ENCODE measurements at regions not wholly inside any gene's neighbourhood (a gene's known extent, or its start where the extent isn't known, plus 50 kb on each side); places are given as distances from the start of the nearest gene placed in this dataset.

DNA sequence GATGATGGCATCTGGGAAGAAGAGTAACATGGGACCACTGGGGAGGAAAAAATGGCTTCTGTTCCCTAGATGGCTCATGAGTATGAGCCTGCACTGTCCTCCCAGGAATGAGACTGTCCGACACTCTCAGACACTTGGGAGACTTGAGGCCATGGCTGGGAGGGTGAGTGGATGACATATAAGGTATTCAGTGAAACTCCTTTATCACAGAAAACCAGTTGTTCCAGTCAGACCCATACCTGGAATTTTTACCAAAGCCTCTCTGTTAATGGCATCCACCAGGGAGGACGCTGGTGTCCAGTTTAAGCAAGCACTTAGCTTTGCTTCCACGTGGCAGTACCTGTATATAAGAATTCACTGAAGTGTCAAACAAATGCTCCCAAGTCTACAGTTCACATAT, 116.7 kb upstream of the C10orf90 start:
- Histone ChIP-seq H3K36me3 (ENCODE audit: control insufficient read depth, insufficient read depth, low read length) (no peaks in the 10 kb centered on the region), H3K79me1 (ENCODE audit: low read depth in 1 of 2, low read length in 2 of 2) (no peaks in the 10 kb centered on the region), H3K18ac (ENCODE audit: low read depth, low read length) (no peak overlapping the region), H3K4me2 (ENCODE audit: low read depth, low read length) (no peak overlapping the region), H4K5ac (ENCODE audit: low read depth, low read length) (no peak overlapping the region), H3K9ac (ENCODE audit: low read depth, low read length) (no peak overlapping the region), H3K14ac (replicated peaks; ENCODE audit: low read depth, low read length) (no peak overlapping the region), H4K20me1 (ENCODE audit: insufficient read depth, low read length) (no peaks in the 10 kb centered on the region), H4K91ac (ENCODE audit: insufficient read depth, low read depth, low read length) (no peak overlapping the region), H3K56ac (ENCODE audit: extremely low read depth, insufficient read depth, low read length) (no peak overlapping the region), H3K27me3 (ENCODE audit: control insufficient read depth, insufficient read depth, low read length) (no peaks in the 10 kb centered on the region), H2BK20ac (ENCODE audit: low read depth, low read length) (no peak overlapping the region), H4K8ac (ENCODE audit: low read depth in 2 of 2, low read length in 2 of 2) (no peak overlapping the region), H3K4ac (ENCODE audit: low read depth, low read length) (no peak overlapping the region), H2AK9ac (replicated peaks; ENCODE audit: low read depth, low read length, poor library complexity) (no peak overlapping the region), H3K23ac (ENCODE audit: low read depth, low read length) (no peak overlapping the region), H3K9me3 (ENCODE audit: control insufficient read depth, insufficient read depth, low read length) (no peaks in the 10 kb centered on the region), H2BK120ac (ENCODE audit: low read depth, low read length) (no peak overlapping the region), H2BK15ac (ENCODE audit: low read depth, low read length) (no peak overlapping the region), H2AK5ac (ENCODE audit: low read depth, low read length) (no peak overlapping the region), H3K27ac (ENCODE audit: insufficient read depth, low read length) (no peak overlapping the region), H2BK5ac (ENCODE audit: low read depth, low read length, poor library complexity, severe bottlenecking) (no peak overlapping the region), H3K4me1 (ENCODE audit: control insufficient read depth, insufficient read depth, low read length) (no peaks in the 10 kb centered on the region), H3K4me3 (ENCODE audit: insufficient read depth, low read depth, low read length) (no peak overlapping the region), H2AFZ (replicated peaks; ENCODE audit: low read length, poor library complexity) (no peak overlapping the region), H3K9me1 (ENCODE audit: insufficient read depth, low read length) (no peaks in the 10 kb centered on the region)
- BruUV-seq (replicated peaks): no TSS peak
- intact Hi-C loops (cut with micrococcal nuclease): no loop called here
- dilution Hi-C loops (cut with HindIII; ENCODE audit: low sequenced_read_pairs, unreplicated experiment): no loop called here
- DNase-seq: no peak
- ChIA-PET CTCF (no interaction called here), POLR2A (ENCODE audit: unreplicated experiment) (no interaction called here)
- TF ChIP-seq MAZ (IDR thresholded peaks at IDR 0.05; ENCODE audit: borderline replicate concordance, low read depth, low read length): no peak
- no peak for TF ChIP-seq RFX5 (IDR thresholded peaks at IDR 0.05; ENCODE audit: low read depth, low read length)
- TF ChIP-seq CTCF (conservative IDR thresholded peaks at IDR 0.05; ENCODE audit: low read depth, low read length): no peak
- TF ChIP-seq MXI1 (IDR thresholded peaks at IDR 0.05; ENCODE audit: borderline replicate concordance, low read depth, low read length): no peak
- no peak for TF ChIP-seq CEBPB (IDR thresholded peaks at IDR 0.05; ENCODE audit: low read depth, low read length)
- no peak for TF ChIP-seq MAFK (IDR thresholded peaks at IDR 0.05; ENCODE audit: low read depth, low read length)
- no peak for TF ChIP-seq FOS (IDR thresholded peaks at IDR 0.05; ENCODE audit: low read depth, low read length)
- no peak for TF ChIP-seq USF2 (IDR thresholded peaks at IDR 0.05; ENCODE audit: low read depth, low read length)
- no peak for TF ChIP-seq RAD21 (IDR thresholded peaks at IDR 0.05; ENCODE audit: low read length)
- TF ChIP-seq NFE2L2 (IDR thresholded peaks at IDR 0.05; ENCODE audit: low read depth, low read length): no peak
- no peak for TF ChIP-seq BHLHE40 (IDR thresholded peaks at IDR 0.05; ENCODE audit: low read depth, low read length)
- TF ChIP-seq, protein P1, sequence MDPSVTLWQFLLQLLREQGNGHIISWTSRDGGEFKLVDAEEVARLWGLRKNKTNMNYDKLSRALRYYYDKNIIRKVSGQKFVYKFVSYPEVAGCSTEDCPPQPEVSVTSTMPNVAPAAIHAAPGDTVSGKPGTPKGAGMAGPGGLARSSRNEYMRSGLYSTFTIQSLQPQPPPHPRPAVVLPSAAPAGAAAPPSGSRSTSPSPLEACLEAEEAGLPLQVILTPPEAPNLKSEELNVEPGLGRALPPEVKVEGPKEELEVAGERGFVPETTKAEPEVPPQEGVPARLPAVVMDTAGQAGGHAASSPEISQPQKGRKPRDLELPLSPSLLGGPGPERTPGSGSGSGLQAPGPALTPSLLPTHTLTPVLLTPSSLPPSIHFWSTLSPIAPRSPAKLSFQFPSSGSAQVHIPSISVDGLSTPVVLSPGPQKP (IDR thresholded peaks at IDR 0.05; ENCODE audit: borderline replicate concordance, low read depth, low read length): no peak
- TF ChIP-seq POLR2A (IDR thresholded peaks at IDR 0.05; ENCODE audit: low read depth, low read length): no peak
- TF ChIP-seq RCOR1 (IDR thresholded peaks at IDR 0.05; ENCODE audit: insufficient replicate concordance, low read length): no peak
- no peak for TF ChIP-seq SMC3 (IDR thresholded peaks at IDR 0.05; ENCODE audit: low read depth, low read length)
- no peak for TF ChIP-seq CHD1 (IDR thresholded peaks at IDR 0.05; ENCODE audit: low read depth, low read length)
- no peak for ATAC-seq (ENCODE audit: low read depth)
- WGBS, 2 experiments (ENCODE audit: extremely low coverage in 2 of 2, insufficient read length in 1 of 2): no CpG with 5 or more reads among the region's 3 CpGs
- in situ Hi-C loops (cut with MboI; ENCODE audit: low sequenced_read_pairs): no loop called here

Measured in IMR-90 (cell line).